ENCODE measurements at regions not wholly inside any gene's neighbourhood (a gene's known extent, or its start where the extent isn't known, plus 50 kb on each side); places are given as distances from the start of the nearest gene placed in this dataset.

- Histone ChIP-seq H3K4me1 (ENCODE audit: control insufficient read depth, extremely low read depth, insufficient read depth, low read length) (no peaks in the 10 kb centered on the region), H2AFZ (ENCODE audit: control insufficient read depth, low read length) (no peak overlapping the region), H3K4me2 (ENCODE audit: control insufficient read depth, extremely low read depth, insufficient read depth, low read depth, low read length) (no peak overlapping the region), H3K9me1 (ENCODE audit: control insufficient read depth, extremely low read depth, insufficient read depth, low read length) (no peaks in the 10 kb centered on the region), H3K9ac (ENCODE audit: control insufficient read depth, extremely low read depth, insufficient read depth, low read length) (no peak overlapping the region), H4K20me1 (ENCODE audit: control insufficient read depth, extremely low read depth, insufficient read depth, low read length) (no peaks in the 10 kb centered on the region), H3K36me3 (ENCODE audit: control insufficient read depth in 2 of 2, extremely low read depth in 1 of 2, insufficient read depth in 2 of 2, low read length in 2 of 2) (no peaks in the 10 kb centered on the region), H3K4me3 (ENCODE audit: control insufficient read depth in 2 of 3, extremely low read depth in 1 of 3, insufficient read depth in 2 of 3, low read depth in 1 of 3, low read length in 3 of 3) (no peak overlapping the region), H3K79me2 (ENCODE audit: control insufficient read depth, insufficient read depth, low read length) (no peaks in the 10 kb centered on the region), H3K27me3 (ENCODE audit: control insufficient read depth, extremely low read depth, insufficient read depth, low read length) (no peaks in the 10 kb centered on the region), H3K9me3 (ENCODE audit: control insufficient read depth, low read depth, low read length) (no peaks in the 10 kb centered on the region), H3K27ac (ENCODE audit: control insufficient read depth, insufficient read depth, low read length) (no peak overlapping the region)
- FAIRE-seq (no peak), DNase-seq (ENCODE audit: low read depth, low spot score) (no peak)
- dilution Hi-C loops (cut with MboI; ENCODE audit: extremely low pct_ligation_motif_present, low sequenced_read_pairs): no loop called here
- no peak for TF ChIP-seq CTCF (optimal IDR thresholded peaks at IDR 0.05 in 1 of 3, IDR thresholded peaks at IDR 0.05 in 1 of 3, conservative IDR thresholded peaks at IDR 0.05 in 1 of 3; ENCODE audit: extremely low read depth in 1 of 3, insufficient read depth in 2 of 3, low read length in 3 of 3)
- no peak for TF ChIP-seq EZH2 (IDR thresholded peaks at IDR 0.05; ENCODE audit: low read length)
These were observed 339.7 kb upstream of the PROX1 start for GRCh38 chr1:213647864-213648650.

- no peaks in the 10 kb centered on the region for H3K36me3 ChIP-seq (ENCODE audit: control insufficient read depth in 2 of 2, extremely low read depth in 1 of 2, insufficient read depth in 2 of 2, low read length in 2 of 2)
- FAIRE-seq: no peak
- H3K4me3 ChIP-seq (ENCODE audit: control insufficient read depth in 2 of 3, extremely low read depth in 1 of 3, insufficient read depth in 2 of 3, low read depth in 1 of 3, low read length in 3 of 3): no peak overlapping the region
- no peaks in the 10 kb centered on the region for H3K9me3 ChIP-seq (ENCODE audit: control insufficient read depth, low read depth, low read length)
- no peaks in the 10 kb centered on the region for H3K27me3 ChIP-seq (ENCODE audit: control insufficient read depth, extremely low read depth, insufficient read depth, low read length)
- H3K27ac ChIP-seq (ENCODE audit: control insufficient read depth, insufficient read depth, low read length): no peak overlapping the region
- no peak overlapping the region for H3K9ac ChIP-seq (ENCODE audit: control insufficient read depth, extremely low read depth, insufficient read depth, low read length)
- H3K4me2 ChIP-seq (ENCODE audit: control insufficient read depth, extremely low read depth, insufficient read depth, low read depth, low read length): no peak overlapping the region
- H3K4me1 ChIP-seq (ENCODE audit: control insufficient read depth, extremely low read depth, insufficient read depth, low read length): no peaks in the 10 kb centered on the region
- dilution Hi-C loops (cut with MboI; ENCODE audit: extremely low pct_ligation_motif_present, low sequenced_read_pairs): no loop called here
- TF ChIP-seq EZH2 (IDR thresholded peaks at IDR 0.05; ENCODE audit: low read length): no peak
- no peak for TF ChIP-seq CTCF (optimal IDR thresholded peaks at IDR 0.05 in 1 of 3, IDR thresholded peaks at IDR 0.05 in 1 of 3, conservative IDR thresholded peaks at IDR 0.05 in 1 of 3; ENCODE audit: extremely low read depth in 1 of 3, insufficient read depth in 2 of 3, low read length in 3 of 3)
- no peak for DNase-seq (ENCODE audit: low read depth, low spot score)
- no peak overlapping the region for H2AFZ ChIP-seq (ENCODE audit: control insufficient read depth, low read length)
- no peaks in the 10 kb centered on the region for H4K20me1 ChIP-seq (ENCODE audit: control insufficient read depth, extremely low read depth, insufficient read depth, low read length)
- H3K79me2 ChIP-seq (ENCODE audit: control insufficient read depth, insufficient read depth, low read length): no peaks in the 10 kb centered on the region
- H3K9me1 ChIP-seq (ENCODE audit: control insufficient read depth, extremely low read depth, insufficient read depth, low read length): no peaks in the 10 kb centered on the region
These were observed 338.4 kb upstream of the PROX1 start for GRCh38 chr1:213649373-213649772.
